ENCODE measurements at regions not wholly inside any gene's neighbourhood (a gene's known extent, or its start where the extent isn't known, plus 50 kb on each side); places are given as distances from the start of the nearest gene placed in this dataset.

- TF ChIP-seq CTCF (IDR thresholded peaks at IDR 0.05 in 4 of 5, conservative IDR thresholded peaks at IDR 0.05 in 1 of 5) (no peak), POLR2A (IDR thresholded peaks at IDR 0.05) (no peak)
Observed at GRCh38 chr13:111555268-111555808, 234.9 kb downstream of the TEX29 start.
